Vagina (tissue), 2 donors: ENCODE measurements at regions not wholly inside any gene's neighbourhood (a gene's known extent, or its start where the extent isn't known, plus 50 kb on each side); places are given as distances from the start of the nearest gene placed in this dataset.

ENCODE experiments used
- POLR2A ChIP-seq, 2 donors: fragments of 450-650 bp; IDR thresholded peaks; one replicate each; pipeline ENCODE4 v1.6.1; 2017; ENCODE audit warnings: antibody characterized with exemption in 2 of 2, mild to moderate bottlenecking in 2 of 2, moderate library complexity in 2 of 2
- POLR2AphosphoS5 ChIP-seq, 2 donors: sonication (generic); formaldehyde crosslinking; IDR thresholded peaks; one replicate each; pipeline ENCODE4 v1.9.0; 2017; ENCODE audit warnings: antibody characterized with exemption in 2 of 2, mild to moderate bottlenecking in 2 of 2, low read depth in 1 of 2; ENCODE audit not compliant: insufficient read depth in 1 of 2
- TF ChIP-seq, protein P1 (sequence below), 3 experiments: fragments of 450-650 bp in 2 of 3; fragments of 200-600 bp in 1 of 3; sonication (generic) in 1 of 3; IDR thresholded peaks; one replicate each; pipeline ENCODE4 v1.5.1; 2017 to 2019; ENCODE audit warnings: antibody characterized with exemption in 3 of 3, mild to moderate bottlenecking in 2 of 3, moderate library complexity in 2 of 3

DNA sequence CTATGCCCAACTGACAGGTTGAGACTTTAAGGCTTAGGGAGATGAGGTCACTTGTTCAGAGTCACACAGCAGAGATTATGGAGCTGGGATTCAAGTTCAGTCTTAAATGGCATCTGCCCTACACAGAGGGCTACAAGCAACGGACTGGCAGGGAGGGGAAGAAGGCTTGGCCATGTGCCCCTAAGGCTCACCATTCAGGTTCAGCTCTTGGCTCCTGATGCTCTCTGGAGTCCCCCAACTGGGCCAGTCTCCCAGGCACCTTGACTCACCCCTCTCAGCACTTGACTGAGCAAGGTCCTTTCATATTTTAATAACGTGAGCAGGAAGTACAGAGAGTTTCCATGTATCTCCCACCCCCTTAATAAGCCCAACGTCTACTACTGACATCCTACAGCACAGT lies 71.4 kb upstream of the MAFB start:
- TF ChIP-seq POLR2A (IDR thresholded peaks at IDR 0.05) (no peak), POLR2AphosphoS5 (IDR thresholded peaks at IDR 0.05; ENCODE audit: insufficient read depth in 1 of 2, low read depth in 1 of 2) (no peak)
- TF ChIP-seq, protein P1, sequence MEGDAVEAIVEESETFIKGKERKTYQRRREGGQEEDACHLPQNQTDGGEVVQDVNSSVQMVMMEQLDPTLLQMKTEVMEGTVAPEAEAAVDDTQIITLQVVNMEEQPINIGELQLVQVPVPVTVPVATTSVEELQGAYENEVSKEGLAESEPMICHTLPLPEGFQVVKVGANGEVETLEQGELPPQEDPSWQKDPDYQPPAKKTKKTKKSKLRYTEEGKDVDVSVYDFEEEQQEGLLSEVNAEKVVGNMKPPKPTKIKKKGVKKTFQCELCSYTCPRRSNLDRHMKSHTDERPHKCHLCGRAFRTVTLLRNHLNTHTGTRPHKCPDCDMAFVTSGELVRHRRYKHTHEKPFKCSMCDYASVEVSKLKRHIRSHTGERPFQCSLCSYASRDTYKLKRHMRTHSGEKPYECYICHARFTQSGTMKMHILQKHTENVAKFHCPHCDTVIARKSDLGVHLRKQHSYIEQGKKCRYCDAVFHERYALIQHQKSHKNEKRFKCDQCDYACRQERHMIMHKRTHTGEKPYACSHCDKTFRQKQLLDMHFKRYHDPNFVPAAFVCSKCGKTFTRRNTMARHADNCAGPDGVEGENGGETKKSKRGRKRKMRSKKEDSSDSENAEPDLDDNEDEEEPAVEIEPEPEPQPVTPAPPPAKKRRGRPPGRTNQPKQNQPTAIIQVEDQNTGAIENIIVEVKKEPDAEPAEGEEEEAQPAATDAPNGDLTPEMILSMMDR (IDR thresholded peaks at IDR 0.05) = no peak
